PC-9 (cell line): ENCODE measurements at regions not wholly inside any gene's neighbourhood (a gene's known extent, or its start where the extent isn't known, plus 50 kb on each side); places are given as distances from the start of the nearest gene placed in this dataset.

Experiments used
- BruUV-seq: library from RNA; stranded (reverse); fragments of 400-500 nt; replicated peaks from 2 replicates; lab custom pipeline; 2021; lab: Mats Ljungman, UMichigan
- CTCF ChIA-PET: fragments of 300-600 bp; sonication (Branson Sonifier 250); formaldehyde crosslinking; loops from one replicate; lab custom pipeline; 2022; ENCODE audit warnings: antibody characterized with exemption; lab: Charles Lee
- POLR2A ChIA-PET: fragments of 300-600 bp; sonication (Branson Sonifier 250); formaldehyde crosslinking; loops from one replicate; lab custom pipeline; 2022; ENCODE audit warnings: antibody characterized with exemption; ENCODE audit not compliant: unreplicated experiment; lab: Charles Lee
- DNase-seq, 2 experiments: peaks; one replicate each; pipeline versions ENCODE4 v3.0.0 to v3.0.0-alpha.2; 2015 to 2022; ENCODE audit warnings: mixed read lengths in 1 of 2
- H2AFZ ChIP-seq: fragments of 200-600 bp; sonication (generic); 2 replicates; pipeline ENCODE4 v1.8.1; 2017; ENCODE audit warnings: antibody characterized with exemption
- H3F3A ChIP-seq: fragments of 200-600 bp; sonication (generic); 2 replicates; pipeline ENCODE4 v1.8.1; 2017; ENCODE audit warnings: antibody characterized with exemption, mild to moderate bottlenecking, low read depth; ENCODE audit not compliant: insufficient read depth
- H3K27ac ChIP-seq: fragments of 200-600 bp; sonication (generic); 2 replicates; pipeline ENCODE4 v1.6.1; 2016; ENCODE audit warnings: mixed run types
- H3K27me3 ChIP-seq: fragments of 200-600 bp; sonication (generic); 2 replicates; pipeline ENCODE4 v1.6.1; 2016; ENCODE audit warnings: low read depth, mixed run types; ENCODE audit not compliant: insufficient read depth
- H3K36me3 ChIP-seq: fragments of 200-600 bp; sonication (generic); 2 replicates; pipeline ENCODE4 v1.6.1; 2016; ENCODE audit warnings: low read depth, mixed run types
- H3K4me1 ChIP-seq: fragments of 200-600 bp; sonication (generic); replicated peaks from 2 replicates; pipeline ENCODE4 v1.6.1; 2016; ENCODE audit warnings: mixed run types; ENCODE audit not compliant: insufficient read depth
- H3K4me2 ChIP-seq: fragments of 200-600 bp; sonication (generic); 2 replicates; pipeline ENCODE4 v1.6.1; 2017; ENCODE audit warnings: mixed run types
- H3K4me3 ChIP-seq: fragments of 200-600 bp; sonication (generic); 2 replicates; pipeline ENCODE4 v1.6.1; 2016; ENCODE audit warnings: mixed run types
- H3K79me2 ChIP-seq: fragments of 200-600 bp; sonication (generic); 2 replicates; pipeline ENCODE4 v1.6.1; 2017; ENCODE audit warnings: low read depth, mixed run types
- H3K9me2 ChIP-seq: fragments of 200-600 bp; sonication (generic); 2 replicates; pipeline ENCODE4 v1.8.1; 2017; ENCODE audit warnings: mild to moderate bottlenecking; ENCODE audit not compliant: insufficient read depth
- H3K9me3 ChIP-seq: fragments of 200-600 bp; sonication (generic); 2 replicates; pipeline ENCODE4 v1.8.1; 2016; ENCODE audit warnings: low read depth; ENCODE audit not compliant: insufficient read depth
- H4K20me1 ChIP-seq: fragments of 200-600 bp; sonication (generic); 2 replicates; pipeline ENCODE4 v1.8.1; 2017; ENCODE audit not compliant: insufficient read depth
- CTCF ChIP-seq: fragments of 200-600 bp; sonication (generic); conservative IDR thresholded peaks from 2 replicates; pipeline ENCODE4 v1.6.1; 2017; ENCODE audit warnings: mixed run types, antibody characterized with exemption, mild to moderate bottlenecking, moderate library complexity
- EZH2 ChIP-seq: fragments of 200-600 bp; sonication (generic); IDR thresholded peaks from 2 replicates; pipeline ENCODE4 v1.8.0; 2017; ENCODE audit warnings: antibody characterized with exemption, low read depth
- intact Hi-C: fragments of 100-400 bp; cut with micrococcal nuclease; formaldehyde crosslinking; loops from one replicate; pipeline ENCODE4 v1.10.0; 2022; ENCODE audit not compliant: unreplicated experiment

- no TSS peak for BruUV-seq
- no peak overlapping the region for H3K4me2 ChIP-seq
- no peaks in the 10 kb centered on the region for H4K20me1 ChIP-seq
- no peaks in the 10 kb centered on the region for H3K27me3 ChIP-seq
- no peaks in the 10 kb centered on the region for H3F3A ChIP-seq
- no peak overlapping the region for H3K27ac ChIP-seq
- H3K4me3 ChIP-seq: no peak overlapping the region
- H3K36me3 ChIP-seq: no peaks in the 10 kb centered on the region
- ChIA-PET POLR2A (no interaction called here), CTCF (no interaction called here)
- no peaks in the 10 kb centered on the region for H3K79me2 ChIP-seq
- no peak for DNase-seq
- no peaks in the 10 kb centered on the region for H3K9me2 ChIP-seq
- intact Hi-C loops: no loop called here
- H3K9me3 ChIP-seq: no peaks in the 10 kb centered on the region
- H3K4me1 ChIP-seq: no peaks in the 10 kb centered on the region
- H2AFZ ChIP-seq: no peak overlapping the region
- TF ChIP-seq EZH2 (no peak), CTCF (no peak)
Measured at GRCh38 chr3:95725770-95726169, 1088.6 kb upstream of the EPHA6 start.

GRCh38 chr3:95731753-95732152 lies 1082.6 kb upstream of the EPHA6 start:
- TF ChIP-seq CTCF: no peak
- no peak for TF ChIP-seq EZH2
- Histone ChIP-seq H3K4me1 (no peaks in the 10 kb centered on the region), H3K79me2 (no peaks in the 10 kb centered on the region), H3K9me2 (no peaks in the 10 kb centered on the region), H3K27me3 (no peaks in the 10 kb centered on the region), H3K4me2 (no peak overlapping the region), H4K20me1 (no peaks in the 10 kb centered on the region), H3K27ac (no peak overlapping the region), H2AFZ (no peak overlapping the region), H3K4me3 (no peak overlapping the region), H3F3A (no peaks in the 10 kb centered on the region), H3K9me3 (no peaks in the 10 kb centered on the region), H3K36me3 (no peaks in the 10 kb centered on the region)
- CTCF ChIA-PET: no interaction called here
- intact Hi-C loops: no loop called here
- no TSS peak for BruUV-seq
- DNase-seq: no peak
- POLR2A ChIA-PET: no interaction called here

GRCh38 chr3:95733336-95733735 lies 1081.1 kb upstream of the EPHA6 start:
- ChIA-PET CTCF (no interaction called here), POLR2A (no interaction called here)
- Histone ChIP-seq H4K20me1 (no peaks in the 10 kb centered on the region; the same call in 1 of the 2 replicates), H3K4me2 (no peak overlapping the region), H3K9me3 (no peaks in the 10 kb centered on the region), H3K4me1 (no peaks in the 10 kb centered on the region), H3F3A (no peaks in the 10 kb centered on the region), H3K36me3 (no peaks in the 10 kb centered on the region), H2AFZ (no peak overlapping the region), H3K9me2 (no peaks in the 10 kb centered on the region), H3K4me3 (no peak overlapping the region), H3K79me2 (no peaks in the 10 kb centered on the region), H3K27ac (no peak overlapping the region), H3K27me3 (no peaks in the 10 kb centered on the region)
- TF ChIP-seq CTCF: no peak
- TF ChIP-seq EZH2: no peak
- no peak for DNase-seq
- BruUV-seq: no TSS peak
- intact Hi-C loops: no loop called here
